PFSK-1 (cell line): ENCODE measurements at regions not wholly inside any gene's neighbourhood (a gene's known extent, or its start where the extent isn't known, plus 50 kb on each side); places are given as distances from the start of the nearest gene placed in this dataset.

Experiments used
- FOXP2 ChIP-seq: optimal IDR thresholded peaks from 2 replicates; pipeline ENCODE3; 2011; ENCODE audit warnings: borderline replicate concordance, control low read depth, inconsistent platforms; ENCODE audit not compliant: insufficient read depth; ENCODE audit errors: extremely low read length, extremely low read depth
- POLR2AphosphoS5 ChIP-seq: IDR thresholded peaks from 2 replicates; pipeline ENCODE4 v1.6.1; 2012; ENCODE audit warnings: low read depth, mild to moderate bottlenecking, control low read depth, low read length, moderate library complexity
- REST ChIP-seq, 2 experiments: IDR thresholded peaks; 2 replicates each; pipeline versions ENCODE4 v1.6.1 to v1.8.0; 2011 to 2012; ENCODE audit warnings: low read depth in 2 of 2, low read length in 2 of 2, control low read depth in 1 of 2, inconsistent platforms in 1 of 2, mild to moderate bottlenecking in 1 of 2, moderate library complexity in 1 of 2; ENCODE audit not compliant: insufficient read depth in 1 of 2
- SIN3A ChIP-seq: IDR thresholded peaks from 2 replicates; pipeline ENCODE4 v1.6.1; 2012; ENCODE audit warnings: mild to moderate bottlenecking, low read length, moderate library complexity, borderline replicate concordance; ENCODE audit not compliant: insufficient read depth
- TAF1 ChIP-seq: IDR thresholded peaks from 2 replicates; pipeline ENCODE4 v1.6.1; 2012; ENCODE audit warnings: low read length, control low read depth, borderline replicate concordance; ENCODE audit not compliant: insufficient read depth

DNA sequence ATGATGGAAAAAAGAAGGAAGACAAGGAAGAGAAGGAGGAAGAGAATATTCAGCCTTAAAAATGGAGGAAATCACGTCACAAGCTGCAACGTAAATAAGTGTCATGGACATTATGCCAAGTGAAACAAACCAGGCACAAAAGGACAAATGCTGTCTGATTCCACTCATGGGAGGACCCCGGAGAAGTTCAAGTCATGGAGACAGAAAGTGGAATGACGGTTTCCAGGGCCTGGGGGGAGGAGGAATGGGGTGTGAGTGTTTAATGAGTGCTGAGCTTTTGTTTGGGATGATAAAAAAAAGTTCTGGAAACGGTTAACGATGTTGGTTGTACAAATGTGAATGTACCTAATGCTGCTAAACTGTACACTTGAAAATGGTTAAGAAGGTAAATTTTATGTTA is 439.5 kb downstream of the GADD45G start:
- TF ChIP-seq POLR2AphosphoS5, result no peak
- no peak for TF ChIP-seq SIN3A
- TF ChIP-seq TAF1, result no peak
- TF ChIP-seq FOXP2, result no peak
- TF ChIP-seq REST (IDR thresholded peaks at IDR 0.05; ENCODE audit: insufficient read depth in 1 of 2, low read depth in 2 of 2, low read length in 2 of 2), result no peak

DNA sequence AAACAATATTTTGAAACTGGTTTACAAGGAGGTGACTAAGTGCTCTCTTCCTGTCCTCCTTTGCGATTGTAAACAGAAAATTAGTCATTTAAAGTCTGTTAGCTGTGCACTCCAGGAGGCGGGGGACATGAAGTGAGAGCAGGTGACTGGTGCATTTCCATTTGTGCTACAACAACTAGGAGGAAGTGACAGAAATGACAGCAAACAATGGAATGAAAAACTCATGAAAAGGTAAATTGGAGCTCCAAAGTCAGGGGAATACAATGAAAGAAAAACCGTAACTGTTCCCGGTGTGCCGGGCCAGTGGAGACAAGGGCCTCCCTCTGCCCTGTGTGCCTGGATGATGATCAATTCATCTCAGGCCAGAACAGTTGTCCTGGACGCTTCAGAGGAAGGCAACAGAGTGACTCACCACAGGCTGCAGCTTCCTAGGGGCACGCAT is 439.9 kb downstream of the GADD45G start:
- TF ChIP-seq TAF1 (no peak), REST (IDR thresholded peaks at IDR 0.05; ENCODE audit: insufficient read depth in 1 of 2, low read depth in 2 of 2, low read length in 2 of 2) (no peak), SIN3A (no peak), FOXP2 (no peak), POLR2AphosphoS5 (no peak)

- no peak for TF ChIP-seq SIN3A
- TF ChIP-seq FOXP2, result no peak
- TF ChIP-seq REST (IDR thresholded peaks at IDR 0.05; ENCODE audit: insufficient read depth in 1 of 2, low read depth in 2 of 2, low read length in 2 of 2), result no peak
- TF ChIP-seq POLR2AphosphoS5, result no peak
- no peak for TF ChIP-seq TAF1
These were observed 441.6 kb downstream of the GADD45G start for GRCh38 chr9:90046317-90046861.

DNA sequence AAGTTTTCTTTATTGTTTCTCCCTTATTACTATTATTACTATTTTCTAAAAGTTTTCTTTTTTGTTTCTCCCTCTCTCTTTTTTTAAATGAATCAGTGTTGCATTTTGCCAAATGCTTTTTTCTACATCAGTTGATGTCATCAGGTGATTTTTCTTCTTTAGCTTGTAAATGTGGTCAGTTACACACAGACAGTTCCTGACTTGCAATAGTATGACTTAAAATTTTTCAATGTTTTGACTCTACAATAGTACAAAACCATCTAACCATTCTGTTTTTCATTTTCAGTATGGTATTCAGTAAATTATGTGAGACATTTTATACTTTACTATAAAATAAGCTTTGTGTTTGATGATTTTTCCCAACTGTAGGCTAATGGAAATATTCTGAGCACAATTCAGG is 443.0 kb downstream of the GADD45G start:
- no peak for TF ChIP-seq TAF1
- no peak for TF ChIP-seq FOXP2
- no peak for TF ChIP-seq SIN3A
- TF ChIP-seq POLR2AphosphoS5, result no peak
- TF ChIP-seq REST (IDR thresholded peaks at IDR 0.05; ENCODE audit: insufficient read depth in 1 of 2, low read depth in 2 of 2, low read length in 2 of 2), result no peak

- TF ChIP-seq TAF1 (no peak), SIN3A (no peak), REST (IDR thresholded peaks at IDR 0.05; ENCODE audit: insufficient read depth in 1 of 2, low read depth in 2 of 2, low read length in 2 of 2) (no peak), POLR2AphosphoS5 (no peak), FOXP2 (no peak)
These were observed 447.6 kb downstream of the GADD45G start for GRCh38 chr9:90052366-90052765.
